ENCODE measurements at regions not wholly inside any gene's neighbourhood (a gene's known extent, or its start where the extent isn't known, plus 50 kb on each side); places are given as distances from the start of the nearest gene placed in this dataset.

- no peaks in the 10 kb centered on the region for H3K9me2 ChIP-seq (replicated peaks; ENCODE audit: insufficient read depth, low read length)
- TF ChIP-seq EZH2phosphoT487 (conservative IDR thresholded peaks at IDR 0.05; ENCODE audit: low read length), result no peak
- no peak for TF ChIP-seq CTCF (IDR thresholded peaks at IDR 0.05; ENCODE audit: insufficient read depth, low read length, poor library complexity, severe bottlenecking)
- H3K4me2 ChIP-seq (ENCODE audit: low read depth, low read length, poor library complexity, severe bottlenecking), result no peak overlapping the region
- H3K27me3 ChIP-seq (ENCODE audit: low read length), result no peaks in the 10 kb centered on the region
- H3K36me3 ChIP-seq (ENCODE audit: low read length), result no peaks in the 10 kb centered on the region
- no peak overlapping the region for H3K27ac ChIP-seq (ENCODE audit: low read depth, low read length)
- no peak overlapping the region for H3K9ac ChIP-seq (ENCODE audit: low read length)
- H3K4me3 ChIP-seq (ENCODE audit: insufficient read depth, low read length, poor library complexity, severe bottlenecking), result no peak overlapping the region
- no peaks in the 10 kb centered on the region for H3F3A ChIP-seq (ENCODE audit: insufficient read depth)
- no peaks in the 10 kb centered on the region for H4K20me1 ChIP-seq (ENCODE audit: low read depth, low read length)
- no peaks in the 10 kb centered on the region for H3K79me2 ChIP-seq (ENCODE audit: insufficient read depth, low read length)
- H3K9me3 ChIP-seq (ENCODE audit: insufficient read depth, low read length), result no peaks in the 10 kb centered on the region
- H2AFZ ChIP-seq (ENCODE audit: low read depth, low read length, severe bottlenecking), result no peak overlapping the region
Observed at GRCh38 chr6:106869203-106869602, 105.3 kb downstream of the CD24 start.

GRCh38 chr6:106866875-106867658 is 107.5 kb downstream of the CD24 start:
- TF ChIP-seq CTCF (IDR thresholded peaks at IDR 0.05; ENCODE audit: insufficient read depth, low read length, poor library complexity, severe bottlenecking), result no peak
- TF ChIP-seq EZH2phosphoT487 (conservative IDR thresholded peaks at IDR 0.05; ENCODE audit: low read length), result no peak
- Histone ChIP-seq H4K20me1 (ENCODE audit: low read depth, low read length) (no peaks in the 10 kb centered on the region), H3F3A (ENCODE audit: insufficient read depth) (no peaks in the 10 kb centered on the region), H3K79me2 (ENCODE audit: insufficient read depth, low read length) (no peaks in the 10 kb centered on the region), H3K4me2 (ENCODE audit: low read depth, low read length, poor library complexity, severe bottlenecking) (no peak overlapping the region), H3K27ac (ENCODE audit: low read depth, low read length) (no peak overlapping the region), H3K27me3 (ENCODE audit: low read length) (no peaks in the 10 kb centered on the region), H3K9ac (ENCODE audit: low read length) (no peak overlapping the region), H3K36me3 (ENCODE audit: low read length) (no peaks in the 10 kb centered on the region), H2AFZ (ENCODE audit: low read depth, low read length, severe bottlenecking) (no peak overlapping the region), H3K9me3 (ENCODE audit: insufficient read depth, low read length) (no peaks in the 10 kb centered on the region; the same call in 1 of the 2 replicates), H3K9me2 (replicated peaks; ENCODE audit: insufficient read depth, low read length) (no peaks in the 10 kb centered on the region), H3K4me3 (ENCODE audit: insufficient read depth, low read length, poor library complexity, severe bottlenecking) (no peak overlapping the region)

GRCh38 chr6:106862858-106863257 is 111.7 kb downstream of the CD24 start:
- Histone ChIP-seq H3K4me3 (ENCODE audit: insufficient read depth, low read length, poor library complexity, severe bottlenecking) (no peak overlapping the region), H3K27ac (ENCODE audit: low read depth, low read length) (no peak overlapping the region), H3K9me2 (replicated peaks; ENCODE audit: insufficient read depth, low read length) (no peaks in the 10 kb centered on the region), H3K36me3 (ENCODE audit: low read length) (no peaks in the 10 kb centered on the region), H3K9me3 (ENCODE audit: insufficient read depth, low read length) (peaks cover 4% of the 10 kb centered on the region; the same call in 1 of the 2 replicates), H3F3A (ENCODE audit: insufficient read depth) (no peaks in the 10 kb centered on the region), H3K79me2 (ENCODE audit: insufficient read depth, low read length) (no peaks in the 10 kb centered on the region), H2AFZ (ENCODE audit: low read depth, low read length, severe bottlenecking) (no peak overlapping the region), H3K4me2 (ENCODE audit: low read depth, low read length, poor library complexity, severe bottlenecking) (no peak overlapping the region), H3K27me3 (ENCODE audit: low read length) (no peaks in the 10 kb centered on the region), H4K20me1 (ENCODE audit: low read depth, low read length) (no peaks in the 10 kb centered on the region), H3K9ac (ENCODE audit: low read length) (no peak overlapping the region)
- TF ChIP-seq CTCF (IDR thresholded peaks at IDR 0.05; ENCODE audit: insufficient read depth, low read length, poor library complexity, severe bottlenecking) (no peak), EZH2phosphoT487 (conservative IDR thresholded peaks at IDR 0.05; ENCODE audit: low read length) (no peak)

Data from SU-DHL-6 (cell line).